ENCODE measurements at regions not wholly inside any gene's neighbourhood (a gene's known extent, or its start where the extent isn't known, plus 50 kb on each side); places are given as distances from the start of the nearest gene placed in this dataset.

DNA sequence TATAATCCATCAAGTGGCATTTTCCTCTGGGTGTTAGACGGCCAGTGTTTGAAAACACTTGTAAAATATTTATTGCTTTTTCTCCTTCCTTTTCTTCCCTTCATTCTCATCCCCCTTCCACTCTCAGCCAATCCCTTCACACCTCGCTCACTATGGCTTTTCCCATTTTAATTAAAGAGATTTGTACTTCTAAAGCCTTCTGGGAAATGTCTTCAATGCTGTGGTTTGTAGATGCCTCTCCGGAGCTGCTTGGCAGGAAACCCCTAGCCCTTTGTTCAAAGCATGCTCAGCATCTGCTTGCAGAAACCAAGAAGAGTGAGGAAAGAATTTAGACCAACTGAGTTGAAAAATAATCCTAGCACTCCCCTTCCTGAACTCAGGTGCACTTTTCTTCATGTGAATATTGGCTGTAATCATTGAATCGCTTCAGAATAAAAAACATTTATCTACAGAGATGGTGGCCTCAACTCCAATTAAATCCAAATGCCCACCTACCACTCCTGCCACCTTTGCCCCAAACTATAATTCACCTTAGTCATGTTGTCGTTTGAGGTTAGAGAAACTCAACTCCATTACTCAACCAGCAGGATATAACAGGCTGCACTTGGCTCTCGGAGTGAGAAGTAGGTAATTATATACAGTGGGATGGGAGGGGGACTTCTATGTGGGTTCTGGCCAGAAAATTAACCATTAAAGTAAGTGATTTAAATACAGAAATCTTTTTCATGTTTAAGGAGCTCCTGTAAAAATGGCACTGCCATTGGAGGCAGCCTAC is 659.4 kb upstream of the CAMK1G start:
- DNase-seq, result no peak

DNA sequence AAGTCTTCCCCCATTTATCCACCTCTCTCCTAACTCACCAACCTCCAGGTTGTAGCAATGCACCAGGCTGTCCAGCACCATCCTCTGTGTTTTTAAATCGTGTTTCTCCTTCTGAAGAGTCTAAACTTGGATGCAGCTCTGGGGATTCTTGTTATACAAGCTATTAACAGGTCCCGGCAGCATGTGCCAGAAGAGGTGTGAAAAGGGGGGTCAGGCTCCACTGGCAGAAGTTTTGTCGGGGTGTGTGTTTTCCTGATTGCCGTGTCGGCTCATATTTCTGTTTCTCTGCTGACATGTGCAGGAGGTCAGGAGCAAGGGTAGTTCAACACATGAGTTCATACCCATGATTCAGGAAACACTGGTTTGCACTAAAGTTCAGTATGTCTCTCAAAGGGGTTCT is 658.6 kb upstream of the CAMK1G start:
- DNase-seq, result no peak

DNA sequence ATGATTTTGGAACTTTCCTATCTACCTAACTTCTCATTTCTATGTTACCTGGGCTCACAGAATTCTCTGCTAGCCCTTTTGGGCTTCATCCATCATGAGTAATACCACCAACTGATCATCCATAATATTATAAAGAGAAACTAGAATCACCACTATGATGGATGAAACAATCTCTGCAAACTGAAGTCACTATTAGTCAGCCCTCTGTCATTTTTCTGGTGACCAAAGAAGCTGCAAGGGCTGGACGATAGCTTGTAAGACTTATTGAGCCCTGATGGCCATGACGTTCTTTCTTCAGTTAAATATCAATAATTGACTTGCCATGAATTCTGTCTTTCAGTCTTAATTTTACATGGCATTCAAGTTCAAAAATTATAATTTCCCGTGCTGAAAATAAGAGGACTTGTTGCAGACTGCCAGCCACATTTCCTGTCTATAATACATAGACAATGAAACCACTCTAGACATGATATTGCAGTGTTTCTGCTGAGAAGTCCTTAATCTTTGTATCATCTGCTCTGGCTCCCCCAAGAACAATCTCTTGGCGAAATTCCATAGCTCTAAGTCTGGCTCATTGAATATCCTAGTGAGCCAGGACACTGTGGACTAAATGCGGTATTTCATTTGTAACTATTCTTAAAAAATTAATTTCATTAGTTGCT is 655.0 kb upstream of the CAMK1G start:
- DNase-seq, result no peak

DNA sequence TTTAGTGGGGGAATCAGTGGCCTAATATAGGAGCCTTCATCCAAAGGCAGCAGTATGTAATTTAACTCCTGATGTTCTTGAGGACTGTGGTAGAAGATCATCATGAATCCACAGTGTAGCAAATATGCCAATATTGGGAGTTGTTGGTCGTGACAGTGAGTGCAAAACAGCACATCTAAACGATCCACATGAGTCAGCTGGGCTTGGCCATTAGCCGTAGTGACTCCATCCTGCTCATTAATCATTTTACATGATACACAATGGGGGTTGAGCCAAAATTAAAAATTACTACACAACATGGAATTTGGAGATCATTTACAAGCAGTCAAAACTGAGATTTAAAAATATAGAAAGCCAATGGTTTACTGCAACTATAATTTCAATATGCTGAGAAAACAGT is 653.9 kb upstream of the CAMK1G start:
- no peak for DNase-seq

DNA sequence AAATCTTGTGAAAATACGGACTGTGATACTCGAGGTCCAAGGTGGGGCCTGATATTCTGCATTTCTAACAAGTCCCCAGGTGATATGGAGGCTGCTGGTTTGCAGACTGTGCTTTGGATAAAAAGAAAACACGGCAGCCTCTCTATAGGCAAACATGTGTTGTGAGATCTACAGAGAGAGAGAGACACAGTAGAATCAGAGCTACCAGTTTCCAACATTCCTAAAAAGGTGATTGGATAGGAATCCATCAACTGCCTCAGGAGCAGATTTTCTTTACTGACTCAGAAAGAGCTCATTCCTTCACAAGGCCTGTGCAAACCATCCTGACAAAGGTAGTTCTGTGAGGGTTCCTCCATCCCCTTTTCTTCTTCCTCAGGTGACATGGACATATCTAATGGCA is 651.6 kb upstream of the CAMK1G start:
- DNase-seq, result no peak

DNA sequence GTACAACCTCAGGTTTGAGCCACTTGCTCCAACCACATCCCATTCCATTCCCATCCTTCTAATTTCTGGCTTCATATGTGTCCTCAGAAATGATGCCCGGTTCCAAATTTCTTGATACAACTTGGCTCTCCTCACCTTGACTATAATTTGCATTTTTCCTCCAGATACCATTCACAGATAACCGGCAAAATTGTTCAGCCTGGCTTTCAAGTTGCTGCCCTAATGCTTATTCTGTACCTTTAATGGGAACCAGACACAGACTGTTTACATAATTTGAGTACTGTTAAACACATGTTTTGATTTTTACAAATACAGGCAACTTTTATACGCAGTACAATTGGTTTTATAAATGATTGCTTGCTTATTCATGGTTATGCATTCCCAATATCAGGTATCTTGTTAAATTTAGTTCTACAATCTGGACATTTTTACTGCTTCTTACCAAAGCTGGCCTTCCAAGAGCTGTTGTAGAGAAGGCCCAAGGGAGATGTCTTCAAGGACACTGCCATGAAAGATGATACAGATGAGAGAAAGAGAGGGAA is 649.5 kb upstream of the CAMK1G start:
- no peak for DNase-seq

DNA sequence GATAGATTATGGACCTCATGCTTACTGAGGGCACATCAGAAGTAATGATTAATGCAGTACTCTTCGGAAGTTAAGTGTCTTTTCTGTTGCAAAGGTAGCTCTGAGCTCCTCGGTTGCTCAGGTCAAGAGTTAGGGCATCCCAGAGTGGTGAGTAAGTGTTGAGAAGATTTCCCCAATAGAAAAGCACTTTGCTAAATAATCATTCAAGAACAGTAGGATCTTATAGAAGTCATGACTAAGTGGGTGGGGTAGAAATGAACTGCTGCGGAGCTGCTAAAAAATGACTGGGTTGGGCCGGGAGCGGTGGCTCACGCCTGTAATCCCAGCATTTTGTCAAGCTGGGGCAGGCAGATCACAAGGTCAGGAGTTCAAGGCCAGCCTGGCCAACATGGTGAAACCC is 648.6 kb upstream of the CAMK1G start:
- no peak for DNase-seq

DNA sequence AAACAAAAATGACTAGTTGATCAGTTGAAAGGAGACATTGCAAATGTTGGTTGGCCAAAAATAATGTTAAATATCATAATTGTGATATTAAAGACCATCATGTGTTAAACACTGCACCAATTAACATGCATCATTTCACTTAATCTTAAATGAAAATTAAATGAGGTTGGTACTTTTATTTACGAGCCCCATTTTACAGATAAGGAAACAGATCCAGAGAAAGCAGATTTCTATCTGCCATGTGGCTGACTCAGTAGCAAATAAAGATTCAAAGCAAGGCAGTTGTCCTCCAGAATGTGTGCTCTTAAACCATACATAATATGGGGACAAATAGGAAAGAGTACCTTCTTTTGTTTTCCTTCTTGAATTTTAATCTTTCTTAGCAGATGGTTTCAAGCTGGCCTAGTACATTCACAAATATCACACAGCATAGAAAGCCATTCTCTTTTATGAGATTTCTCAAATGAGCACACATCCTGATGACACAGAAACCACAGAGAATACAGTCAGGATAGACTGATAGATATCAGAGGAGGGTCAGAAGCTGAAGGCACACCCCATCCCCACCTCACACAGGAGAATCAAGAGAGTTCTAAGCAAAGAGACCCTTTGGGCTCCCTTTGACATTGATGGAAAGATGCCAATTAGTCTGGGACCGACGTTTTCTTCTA is 647.9 kb upstream of the CAMK1G start:
- DNase-seq, result no peak

DNA sequence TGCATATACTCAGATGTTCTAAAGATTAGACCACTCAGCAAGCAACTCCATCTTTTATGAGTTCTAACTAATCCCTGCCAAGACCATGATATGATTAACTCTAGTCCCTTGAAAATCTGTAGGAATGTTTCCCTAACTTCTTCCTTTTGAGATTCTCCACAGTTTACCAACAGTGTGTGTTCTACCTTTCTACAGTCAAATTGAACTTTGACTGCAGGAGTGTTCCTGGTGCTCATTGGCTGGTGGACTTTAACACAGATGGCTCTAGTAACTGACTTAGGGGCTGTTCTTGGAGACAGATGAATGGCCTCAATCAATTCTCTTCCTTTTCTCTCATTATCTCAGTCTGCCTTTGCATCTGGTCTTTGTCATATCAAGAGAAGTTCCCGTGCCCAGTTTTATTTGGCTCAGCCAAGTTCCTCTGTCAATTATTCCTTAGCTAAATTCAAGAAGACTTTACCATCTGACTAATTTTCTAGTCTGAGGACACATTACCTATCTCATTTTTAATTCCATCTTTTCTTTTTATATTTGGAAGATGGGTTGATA is 643.9 kb upstream of the CAMK1G start:
- no peak for DNase-seq

DNA sequence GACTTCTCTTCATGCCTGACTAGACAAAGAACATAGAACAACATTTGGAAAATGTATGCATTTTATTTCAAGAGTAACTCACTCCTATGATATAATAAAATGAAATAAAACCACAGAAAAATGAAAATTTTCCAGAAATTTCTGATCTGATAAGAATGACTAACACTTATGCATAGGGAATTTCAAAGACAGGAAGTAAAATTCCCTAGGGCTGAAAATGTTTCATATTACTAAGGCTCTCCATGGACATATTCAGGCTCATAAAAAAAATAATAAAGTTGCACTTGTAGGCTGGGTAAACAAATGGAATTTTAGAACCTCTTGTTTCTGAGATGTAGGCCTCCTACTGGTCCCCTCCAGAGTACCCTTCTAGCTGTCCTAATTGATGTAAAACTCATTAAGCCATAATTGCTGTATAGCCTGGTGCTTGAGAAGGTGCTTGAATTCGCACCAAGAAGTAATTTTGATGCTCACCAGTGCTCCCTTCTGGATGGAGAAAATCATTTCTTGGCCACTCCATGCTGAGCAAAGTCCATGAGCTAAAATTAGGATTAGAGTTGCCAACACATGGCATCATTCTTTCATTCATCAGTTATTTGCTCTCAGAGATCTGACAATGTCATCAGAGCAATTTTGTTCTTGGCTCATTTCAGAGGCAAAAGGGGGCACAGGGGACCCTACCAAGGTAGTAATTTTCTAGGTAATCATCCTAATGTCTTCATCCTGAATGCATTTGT is 641.0 kb upstream of the CAMK1G start:
- no peak for DNase-seq

GRCh38 chr1:208943291-208943690 is 640.2 kb upstream of the CAMK1G start:
- DNase-seq, result no peak

DNA sequence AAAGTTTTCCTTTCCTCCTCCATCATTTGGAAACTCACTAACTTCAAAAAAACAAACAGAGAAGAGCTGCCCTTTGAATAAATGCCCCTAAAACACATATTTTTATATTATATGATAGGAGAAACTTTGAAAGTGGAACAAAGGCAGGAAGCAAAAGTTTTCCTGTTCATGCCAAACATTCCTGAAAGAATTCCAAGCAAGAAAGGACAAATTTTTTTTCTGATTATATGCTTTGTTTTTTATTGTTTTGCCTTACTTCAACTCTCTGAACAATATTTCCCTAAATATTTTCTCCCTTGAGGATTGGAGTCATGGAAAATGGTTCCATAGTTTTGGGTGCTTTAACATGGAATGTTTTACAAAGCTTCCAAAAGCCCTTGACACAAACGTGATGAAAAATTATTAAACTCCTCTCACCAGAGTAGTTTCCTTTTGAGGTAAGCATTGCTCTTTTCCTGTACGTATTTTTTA is 638.5 kb upstream of the CAMK1G start:
- DNase-seq, result no peak

DNA sequence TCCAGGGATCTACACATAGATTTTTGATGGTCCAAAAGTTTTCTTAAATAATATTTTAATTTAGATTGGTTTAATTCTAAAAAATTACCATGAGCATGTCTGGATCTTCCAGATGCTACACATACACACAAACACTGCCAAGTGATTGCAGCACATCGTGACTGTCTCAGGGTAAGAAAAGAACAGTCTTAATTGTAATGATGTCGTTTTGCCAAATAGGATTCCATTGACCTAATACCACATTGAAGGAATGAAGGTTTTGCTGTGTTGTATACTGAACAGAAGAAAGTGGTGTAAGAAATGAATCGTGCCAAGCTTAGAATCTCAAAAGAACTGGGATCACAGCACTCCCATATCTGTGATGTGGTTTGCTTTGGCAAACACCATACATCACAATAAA is 633.3 kb upstream of the CAMK1G start:
- no peak for DNase-seq

GRCh38 chr1:208951026-208951525 is 632.4 kb upstream of the CAMK1G start:
- no peak for DNase-seq

DNA sequence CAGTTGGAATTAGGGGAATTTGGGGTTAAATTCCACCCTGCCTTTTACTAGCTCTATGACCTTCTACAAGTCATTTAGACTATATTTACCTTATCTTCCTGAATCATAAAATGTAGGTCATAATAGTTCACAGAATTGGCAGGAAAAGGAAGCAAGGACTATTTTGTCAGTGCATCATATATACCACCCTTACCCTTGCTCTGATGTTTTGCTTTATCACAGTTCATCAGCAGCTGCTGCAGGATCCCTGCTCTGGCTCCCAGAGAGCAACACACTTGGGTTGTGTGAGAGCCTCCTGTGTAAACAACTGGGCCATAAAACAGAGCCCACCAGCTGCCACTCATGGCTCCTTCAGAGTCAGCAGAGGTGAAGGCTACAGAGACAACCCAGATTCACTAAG is 631.6 kb upstream of the CAMK1G start:
- no peak for DNase-seq

DNA sequence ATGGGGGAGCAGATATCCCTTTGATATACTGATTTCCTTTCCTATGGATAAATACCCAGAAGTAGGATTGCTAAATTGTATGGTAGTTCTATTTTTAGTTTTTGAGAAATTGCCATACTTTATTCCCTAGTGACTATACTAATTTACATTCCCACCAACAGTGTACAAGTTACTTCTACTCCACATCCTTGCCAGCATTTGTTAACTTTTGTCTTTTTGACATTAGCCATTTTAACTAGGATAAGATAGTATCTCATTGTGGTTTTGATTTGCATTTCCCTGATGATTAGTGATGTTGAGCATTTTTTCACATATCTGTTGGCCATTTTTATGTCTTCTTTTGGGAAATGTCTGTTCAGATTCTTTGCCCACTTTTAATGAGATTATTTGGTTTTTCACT is 620.6 kb upstream of the CAMK1G start:
- DNase-seq, result no peak

GRCh38 chr1:208965351-208965750 is 618.2 kb upstream of the CAMK1G start:
- DNase-seq, result no peak

DNA sequence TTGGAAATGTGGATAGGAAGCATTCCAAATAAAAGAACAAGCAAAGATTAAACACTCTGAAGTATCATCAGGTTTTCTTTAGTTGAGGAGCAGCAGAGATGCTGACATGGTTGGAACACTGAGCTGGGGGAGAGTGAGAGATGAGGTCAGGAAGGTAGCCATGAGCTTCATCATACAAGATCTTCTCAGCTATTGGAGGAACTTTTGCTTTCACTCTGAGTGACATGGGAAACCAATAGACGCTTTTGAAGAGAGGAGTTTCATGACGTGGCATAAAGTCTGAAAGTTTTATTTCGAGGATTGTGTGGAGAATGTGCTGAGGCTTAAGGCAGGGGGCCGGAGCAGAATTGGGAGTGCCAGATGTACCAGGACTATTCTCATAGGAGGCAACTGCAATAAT is 616.2 kb upstream of the CAMK1G start:
- no peak for DNase-seq

GRCh38 chr1:208974717-208975116 is 608.8 kb upstream of the CAMK1G start:
- DNase-seq, result no peak

GRCh38 chr1:208975456-208975855 is 608.1 kb upstream of the CAMK1G start:
- DNase-seq, result no peak

- DNase-seq, result no peak
Observed at GRCh38 chr1:208977012-208977411, 606.5 kb upstream of the CAMK1G start.

DNA sequence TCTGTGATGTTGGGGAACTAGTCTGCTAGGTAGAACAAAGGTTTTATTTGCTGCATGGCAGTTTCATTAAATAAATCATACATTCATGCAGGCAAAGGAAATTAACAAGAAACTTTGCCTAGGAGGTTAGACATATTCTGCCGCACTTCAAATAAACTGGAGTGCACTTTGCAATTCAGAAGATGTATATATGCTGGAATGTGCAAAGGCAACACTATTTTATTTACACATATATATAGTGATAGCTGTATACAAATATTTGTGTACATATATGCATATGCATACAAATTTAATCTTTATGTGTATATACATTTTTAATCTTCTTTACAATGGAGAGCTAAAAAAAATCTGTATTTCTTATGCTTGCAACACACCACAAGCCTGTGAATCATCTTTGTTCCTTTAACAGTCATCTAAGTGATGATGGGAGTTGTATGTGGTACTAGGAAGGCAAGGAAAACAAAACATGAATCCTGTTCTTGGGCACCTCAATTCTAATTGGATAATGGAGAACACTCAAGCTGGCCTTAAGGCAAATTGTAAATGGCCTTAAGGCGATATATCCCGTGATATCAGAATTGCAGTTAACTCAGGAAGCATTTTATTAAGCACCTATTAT is 605.8 kb upstream of the CAMK1G start:
- DNase-seq, result no peak
